GM18505 (cell line): ENCODE measurements at regions not wholly inside any gene's neighbourhood (a gene's known extent, or its start where the extent isn't known, plus 50 kb on each side); places are given as distances from the start of the nearest gene placed in this dataset.

ENCODE experiments used
- ATAC-seq: cut with Tn5 transposase; IDR thresholded peaks from one replicate; pipeline ENCODE4 v1.9.1; 2021; ENCODE audit not compliant: unreplicated experiment
- POLR2A ChIP-seq: IDR thresholded peaks from 4 replicates; pipeline ENCODE4 v1.6.1; 2011; ENCODE audit warnings: borderline replicate concordance; ENCODE audit not compliant: insufficient read depth, insufficient read length; ENCODE audit errors: extremely low read depth

GRCh38 chr13:84044805-84045204, 162.5 kb upstream of the SLITRK1 start:
- TF ChIP-seq POLR2A: no peak
- ATAC-seq: no peak

GRCh38 chr13:84038001-84038400, 155.7 kb upstream of the SLITRK1 start:
- no peak for ATAC-seq
- TF ChIP-seq POLR2A: no peak

- ATAC-seq: no peak
- TF ChIP-seq POLR2A: no peak
These were observed 149.8 kb upstream of the SLITRK1 start for GRCh38 chr13:84032116-84032515.

- ATAC-seq: no peak
- TF ChIP-seq POLR2A: no peak
These were observed 148.8 kb upstream of the SLITRK1 start for GRCh38 chr13:84031120-84031519.

GRCh38 chr13:84029396-84029795, 147.1 kb upstream of the SLITRK1 start:
- ATAC-seq: no peak
- TF ChIP-seq POLR2A: no peak

- no peak for ATAC-seq
These were observed 143.6 kb upstream of the SLITRK1 start for GRCh38 chr13:84025824-84026223.

DNA sequence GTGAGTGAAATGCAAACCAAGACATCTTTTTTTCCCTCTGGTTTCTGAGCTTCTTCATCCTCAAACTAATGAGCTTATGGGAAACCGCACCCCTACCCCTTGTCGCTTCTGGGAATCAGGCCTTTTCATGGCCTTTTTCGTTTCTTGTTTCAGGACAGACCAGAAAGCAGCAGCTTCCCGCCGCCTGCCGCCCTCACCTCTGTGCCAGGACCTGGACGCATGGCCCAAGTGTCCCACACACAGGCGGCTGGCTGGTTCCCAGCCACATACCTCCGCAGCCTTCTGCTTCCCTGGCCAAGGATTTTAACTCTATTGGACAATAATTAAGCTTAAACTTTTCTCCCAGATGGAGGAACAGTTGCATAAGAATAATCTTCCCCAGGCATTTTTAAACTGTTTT, 114.1 kb upstream of the SLITRK1 start:
- ATAC-seq: no peak
- TF ChIP-seq POLR2A: no peak

More at GRCh38 chr13:84025824-84026223, 143.6 kb upstream of the SLITRK1 start:
- no peak for TF ChIP-seq POLR2A

DNA sequence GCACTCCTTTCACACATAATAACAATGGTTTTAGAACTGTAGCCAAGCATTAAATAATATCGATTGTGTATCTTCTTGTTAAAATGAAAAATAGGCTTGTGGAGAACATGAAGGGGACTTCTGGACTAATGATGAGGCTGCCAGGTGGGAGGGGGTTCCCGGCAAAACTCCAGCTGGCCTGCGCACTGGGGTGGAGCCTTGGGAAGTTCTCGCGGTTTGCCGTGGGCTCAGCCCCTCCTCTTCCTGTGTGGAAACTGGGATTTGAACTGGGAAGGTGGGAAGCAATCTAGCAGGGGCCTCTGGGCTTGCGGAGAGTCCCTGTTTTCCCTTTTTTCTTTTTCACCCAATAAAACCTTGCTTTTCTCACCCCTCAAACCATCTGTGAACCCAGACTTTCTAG, 113.7 kb upstream of the SLITRK1 start:
- no peak for ATAC-seq
- no peak for TF ChIP-seq POLR2A

GRCh38 chr13:83992566-83993358, 110.5 kb upstream of the SLITRK1 start:
- ATAC-seq: no peak

GRCh38 chr13:83987394-83987793, 105.1 kb upstream of the SLITRK1 start:
- TF ChIP-seq POLR2A: no peak
- ATAC-seq: no peak

More at GRCh38 chr13:83992566-83993358, 110.5 kb upstream of the SLITRK1 start:
- no peak for TF ChIP-seq POLR2A

GRCh38 chr13:83984793-83985192, 102.5 kb upstream of the SLITRK1 start:
- no peak for TF ChIP-seq POLR2A
- ATAC-seq: no peak

GRCh38 chr13:83980331-83980730, 98.1 kb upstream of the SLITRK1 start:
- no peak for ATAC-seq
- no peak for TF ChIP-seq POLR2A

- TF ChIP-seq POLR2A: no peak
- no peak for ATAC-seq
These were observed 93.4 kb upstream of the SLITRK1 start for GRCh38 chr13:83975655-83976165.

DNA sequence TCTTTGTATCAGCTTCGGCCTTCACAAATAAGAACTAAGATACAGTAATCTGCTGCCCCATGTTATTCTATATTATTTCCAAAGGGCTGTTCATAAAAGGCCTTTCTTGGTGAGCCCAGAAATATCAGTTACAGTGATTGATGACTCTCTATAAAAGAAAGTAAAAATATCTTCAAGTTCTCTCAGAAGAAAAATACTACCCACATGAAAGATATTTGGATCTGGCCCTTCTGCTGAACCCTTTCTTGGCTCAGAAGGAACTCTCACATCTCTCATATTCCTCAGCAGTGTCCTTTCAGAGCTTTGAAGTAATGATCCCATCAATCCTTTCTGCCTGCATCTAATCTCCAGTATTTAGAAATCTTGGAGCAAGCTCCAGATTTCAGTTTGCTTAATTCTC, 76.3 kb upstream of the SLITRK1 start:
- ATAC-seq: no peak
- TF ChIP-seq POLR2A: no peak

GRCh38 chr13:83955011-83955410, 72.7 kb upstream of the SLITRK1 start:
- no peak for TF ChIP-seq POLR2A
- no peak for ATAC-seq

- no peak for ATAC-seq
These were observed 71.6 kb upstream of the SLITRK1 start for GRCh38 chr13:83953916-83954315.

More at GRCh38 chr13:83953916-83954315, 71.6 kb upstream of the SLITRK1 start:
- TF ChIP-seq POLR2A: no peak
